ENCODE measurements at regions not wholly inside any gene's neighbourhood (a gene's known extent, or its start where the extent isn't known, plus 50 kb on each side); places are given as distances from the start of the nearest gene placed in this dataset.

DNA sequence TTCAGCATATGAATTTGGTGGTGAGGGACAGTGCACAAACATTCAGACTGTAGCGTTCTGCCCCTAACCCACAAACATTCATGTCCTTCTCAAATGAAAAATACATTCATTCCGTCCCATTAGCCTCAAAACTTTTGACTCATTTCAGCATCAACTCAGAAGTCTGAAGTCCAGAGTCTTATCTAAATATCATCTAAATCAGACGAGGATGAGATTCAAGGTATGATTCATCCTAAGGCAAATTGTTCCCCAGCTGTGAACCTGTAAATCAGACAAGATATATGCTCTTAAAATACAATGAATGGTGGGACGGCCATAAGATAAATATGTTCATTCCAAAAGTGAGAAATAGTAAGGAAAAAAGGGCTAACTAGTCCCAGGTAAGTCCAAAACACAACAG, 1195.6 kb upstream of the ADGRL4 start:
- no peak for TF ChIP-seq EZH2 (IDR thresholded peaks at IDR 0.05; ENCODE audit: borderline replicate concordance, low read depth, low read length, poor library complexity, severe bottlenecking)
- TF ChIP-seq, protein P1, sequence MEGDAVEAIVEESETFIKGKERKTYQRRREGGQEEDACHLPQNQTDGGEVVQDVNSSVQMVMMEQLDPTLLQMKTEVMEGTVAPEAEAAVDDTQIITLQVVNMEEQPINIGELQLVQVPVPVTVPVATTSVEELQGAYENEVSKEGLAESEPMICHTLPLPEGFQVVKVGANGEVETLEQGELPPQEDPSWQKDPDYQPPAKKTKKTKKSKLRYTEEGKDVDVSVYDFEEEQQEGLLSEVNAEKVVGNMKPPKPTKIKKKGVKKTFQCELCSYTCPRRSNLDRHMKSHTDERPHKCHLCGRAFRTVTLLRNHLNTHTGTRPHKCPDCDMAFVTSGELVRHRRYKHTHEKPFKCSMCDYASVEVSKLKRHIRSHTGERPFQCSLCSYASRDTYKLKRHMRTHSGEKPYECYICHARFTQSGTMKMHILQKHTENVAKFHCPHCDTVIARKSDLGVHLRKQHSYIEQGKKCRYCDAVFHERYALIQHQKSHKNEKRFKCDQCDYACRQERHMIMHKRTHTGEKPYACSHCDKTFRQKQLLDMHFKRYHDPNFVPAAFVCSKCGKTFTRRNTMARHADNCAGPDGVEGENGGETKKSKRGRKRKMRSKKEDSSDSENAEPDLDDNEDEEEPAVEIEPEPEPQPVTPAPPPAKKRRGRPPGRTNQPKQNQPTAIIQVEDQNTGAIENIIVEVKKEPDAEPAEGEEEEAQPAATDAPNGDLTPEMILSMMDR (conservative IDR thresholded peaks at IDR 0.05; ENCODE audit: low read depth, low read length), result no peak

Measured in A673 (cell line).